ENCODE measurements at regions not wholly inside any gene's neighbourhood (a gene's known extent, or its start where the extent isn't known, plus 50 kb on each side); places are given as distances from the start of the nearest gene placed in this dataset.

GRCh38 chr6:44620922-44621321 lies 233.4 kb downstream of the CDC5L start:
- TF ChIP-seq ELF4 (CRISPR knock-in tag; IDR thresholded peaks at IDR 0.05; ENCODE audit: low read depth) (no peak), PRDM15 (CRISPR knock-in tag; IDR thresholded peaks at IDR 0.05) (no peak), JUN (CRISPR knock-in tag; IDR thresholded peaks at IDR 0.05) (no peak), STAT6 (CRISPR knock-in tag; conservative IDR thresholded peaks at IDR 0.05; ENCODE audit: low read depth) (no peak)
